SW480 (cell line): ENCODE measurements at regions not wholly inside any gene's neighbourhood (a gene's known extent, or its start where the extent isn't known, plus 50 kb on each side); places are given as distances from the start of the nearest gene placed in this dataset.

Experiments
- DNase-seq: peaks from one replicate; pipeline ENCODE4 v3.0.0-alpha.2; 2016; ENCODE audit warnings: low spot score

DNA sequence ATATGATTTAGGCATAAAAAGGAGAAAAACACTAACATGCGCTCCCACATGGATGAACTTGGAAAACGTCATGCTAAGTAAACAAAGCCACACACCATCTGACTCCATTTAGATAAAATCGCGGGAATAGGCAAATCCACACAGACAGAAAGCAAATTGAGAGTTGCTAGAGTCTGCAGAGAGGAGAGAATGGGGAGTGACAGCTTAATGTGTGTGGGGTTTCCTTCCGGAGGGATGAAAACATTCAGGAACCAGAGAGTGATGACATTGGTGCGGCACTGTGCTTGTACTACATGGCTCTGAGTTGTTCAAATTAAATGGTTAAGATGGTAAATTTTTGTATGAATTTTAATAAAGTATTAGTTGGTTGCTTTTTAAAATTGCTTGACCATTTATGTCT lies 482.9 kb upstream of the AKR1E2 start:
- DNase-seq = no peak

DNA sequence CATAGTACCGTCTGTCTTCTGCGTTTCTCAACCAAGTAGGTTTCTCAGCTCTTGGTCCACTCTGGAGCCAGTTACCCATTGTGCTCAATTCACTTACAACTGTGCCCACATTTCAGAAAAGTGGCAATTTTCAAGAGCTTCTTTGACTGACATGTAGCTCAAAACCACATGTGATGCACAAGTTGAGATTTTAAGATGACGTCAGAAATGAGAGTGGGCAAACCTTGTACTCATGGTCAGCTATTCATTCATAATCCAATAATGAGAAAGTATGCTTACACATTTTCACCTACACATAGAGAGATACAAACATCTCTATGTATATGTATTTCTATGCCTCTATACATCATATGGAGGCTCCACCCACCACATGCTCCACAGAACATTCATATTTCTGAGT lies 487.2 kb upstream of the AKR1E2 start:
- no peak for DNase-seq

DNA sequence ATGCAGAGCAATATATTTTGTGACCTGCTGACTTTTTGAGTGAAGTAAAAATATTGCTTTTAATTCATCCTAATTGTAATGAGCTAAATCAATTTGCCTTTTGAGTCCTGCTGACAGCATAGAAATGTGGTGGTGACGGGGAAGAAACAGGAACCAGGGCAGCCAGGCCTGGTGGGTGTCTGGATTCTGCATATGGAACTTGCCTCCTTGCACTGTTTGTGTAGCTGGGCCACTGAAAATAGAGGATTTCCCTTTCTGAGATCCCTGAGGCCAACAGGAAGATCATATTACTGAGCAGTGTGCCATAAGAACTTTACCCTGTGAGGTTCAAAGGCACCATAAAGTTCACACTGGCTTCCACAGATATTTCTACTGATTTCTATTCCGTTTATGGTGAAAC lies 488.4 kb upstream of the AKR1E2 start:
- DNase-seq = no peak

DNA sequence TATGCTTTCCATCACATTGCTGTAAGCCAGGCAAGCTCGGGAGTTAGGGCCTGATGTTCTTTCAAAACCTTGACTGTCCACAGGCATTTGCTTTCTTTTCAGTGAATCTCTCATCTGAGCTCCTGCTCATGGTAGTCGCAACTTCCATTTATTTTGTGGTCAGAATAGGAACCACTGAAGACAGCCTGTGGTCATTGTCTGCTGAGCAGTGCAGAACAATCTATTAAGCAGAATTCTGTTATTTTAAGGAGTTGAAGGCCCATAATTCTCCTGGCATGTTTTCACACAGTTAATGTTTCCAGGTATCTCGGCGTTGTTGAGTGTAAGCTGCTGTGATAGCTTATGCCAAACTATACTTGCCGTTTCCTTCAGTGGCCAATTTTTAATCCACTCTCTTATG lies 491.1 kb upstream of the AKR1E2 start:
- DNase-seq = no peak

DNA sequence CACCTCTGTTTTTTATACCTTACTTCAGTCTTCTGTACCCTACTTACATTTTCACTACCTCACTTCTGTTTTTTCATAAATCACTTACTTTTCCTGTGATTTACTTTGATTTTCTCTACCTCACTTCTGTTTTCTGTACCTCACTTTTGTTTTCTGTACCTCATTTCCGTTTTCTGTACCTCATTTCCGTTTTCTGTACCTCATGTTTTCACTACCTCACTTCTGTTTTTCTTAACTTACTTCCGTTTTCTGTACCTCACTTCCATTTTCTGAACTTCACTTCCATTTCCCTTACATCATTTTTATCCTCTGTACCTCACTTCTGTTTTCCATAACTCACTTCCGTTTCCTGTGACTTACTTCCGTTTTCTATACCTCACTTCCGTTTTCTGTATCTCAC lies 492.0 kb upstream of the AKR1E2 start:
- DNase-seq = no peak

DNA sequence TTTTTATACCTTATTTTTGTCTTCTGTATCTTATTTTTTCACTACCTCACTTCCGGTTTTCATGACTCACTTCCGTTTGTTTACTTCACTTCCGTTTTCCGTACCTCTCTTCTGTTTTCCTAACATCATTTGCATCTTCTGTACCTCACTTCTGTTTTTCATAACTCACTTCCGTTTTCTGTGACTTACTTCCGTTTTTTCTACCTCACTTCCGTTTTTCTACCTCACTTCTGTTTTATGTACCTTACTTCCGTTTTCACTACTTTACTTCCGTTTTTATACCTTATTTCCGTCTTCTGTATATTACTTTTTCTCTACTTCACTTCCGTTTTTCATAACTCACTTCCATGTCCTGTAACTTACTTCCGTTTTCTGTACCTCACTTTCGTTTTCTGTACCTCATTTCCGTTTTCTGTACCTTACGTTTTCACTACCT lies 492.5 kb upstream of the AKR1E2 start:
- no peak for DNase-seq

DNA sequence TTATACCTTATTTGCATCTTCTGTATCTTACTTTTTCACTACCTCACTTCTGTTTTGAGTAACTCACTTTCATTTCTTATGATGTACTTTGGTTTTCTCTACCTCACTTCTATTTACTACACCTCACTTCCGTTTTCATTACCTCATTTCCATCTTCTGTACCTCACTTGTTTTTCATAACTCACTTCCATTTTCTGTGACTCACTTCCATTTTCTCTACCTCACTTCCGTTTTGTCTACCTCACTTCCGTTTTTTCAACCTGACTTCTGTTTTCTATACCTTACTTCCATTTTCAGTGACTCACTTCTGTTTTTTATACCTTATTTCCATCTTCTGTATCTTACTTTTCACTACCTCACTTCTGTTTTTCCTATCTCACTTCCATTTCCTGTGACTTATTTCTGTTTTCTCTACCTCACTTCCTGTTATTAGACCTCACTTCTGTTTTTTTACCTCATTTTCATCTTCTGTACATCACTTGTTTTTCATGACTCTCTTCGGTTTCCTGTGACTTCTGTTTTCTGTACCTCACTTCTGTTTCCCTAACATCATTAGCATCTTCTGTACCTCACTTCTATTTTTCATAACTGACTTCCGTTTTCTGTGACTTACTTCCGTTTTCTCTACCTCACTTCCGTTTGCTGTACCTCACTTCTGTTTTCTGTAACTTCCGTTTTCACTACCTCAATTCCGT lies 493.1 kb upstream of the AKR1E2 start:
- no peak for DNase-seq

DNA sequence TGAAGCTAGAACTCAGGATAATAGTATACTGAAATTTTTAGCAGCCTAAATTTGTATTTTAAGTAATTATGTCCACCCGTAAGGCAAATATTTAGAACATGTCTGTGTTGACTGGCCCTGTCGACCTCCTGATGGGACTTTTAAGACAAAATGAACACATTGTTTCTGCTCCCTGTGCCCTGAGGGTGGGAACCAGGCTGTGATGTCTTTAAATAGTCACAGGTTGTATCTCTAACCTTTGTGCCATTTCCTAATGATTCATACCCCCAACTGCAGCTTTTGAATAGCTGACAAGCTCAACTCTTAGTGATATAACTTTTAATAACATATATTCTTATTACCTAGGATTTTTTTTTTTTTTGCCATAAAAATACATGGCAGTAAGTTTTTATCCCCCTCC lies 494.9 kb upstream of the AKR1E2 start:
- DNase-seq = peak; percentile 7

DNA sequence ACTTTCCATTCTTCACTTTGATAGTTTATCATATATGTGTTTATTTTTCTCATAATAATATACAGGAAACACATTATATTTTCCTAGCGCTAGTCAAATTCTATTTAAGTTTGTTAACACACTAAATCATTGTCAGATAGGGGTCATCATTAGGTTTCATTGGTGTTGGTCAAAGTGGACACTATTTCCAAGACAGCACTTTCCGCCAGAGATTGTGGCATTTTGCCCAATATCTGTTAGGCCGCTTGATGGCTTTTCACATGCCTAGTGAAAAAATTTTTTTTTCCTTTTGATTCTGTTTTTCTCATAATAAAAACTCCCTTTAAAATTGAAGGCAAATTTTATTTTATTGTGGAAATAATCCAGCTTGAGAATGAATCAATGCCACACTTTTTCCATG lies 495.4 kb upstream of the AKR1E2 start:
- DNase-seq = no peak

DNA sequence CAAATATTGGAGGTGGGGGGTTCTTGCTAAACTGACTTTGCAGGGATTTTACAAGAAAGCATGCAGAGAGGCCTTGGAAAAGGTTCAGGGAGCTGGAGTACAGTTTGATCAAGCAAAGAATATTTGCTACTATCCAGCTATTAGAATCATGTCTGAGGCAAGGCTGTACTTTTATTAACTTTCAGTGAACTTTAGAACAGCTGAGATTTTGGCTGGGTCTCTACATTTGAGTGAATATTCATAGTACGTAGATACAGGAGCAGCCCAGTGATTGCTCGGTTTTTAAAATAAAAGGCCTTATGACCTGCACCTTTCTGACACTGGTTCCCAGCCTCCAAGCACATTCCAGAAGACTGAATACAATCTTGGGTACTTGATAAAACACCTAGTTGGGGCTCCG lies 496.8 kb upstream of the AKR1E2 start:
- DNase-seq = no peak

DNA sequence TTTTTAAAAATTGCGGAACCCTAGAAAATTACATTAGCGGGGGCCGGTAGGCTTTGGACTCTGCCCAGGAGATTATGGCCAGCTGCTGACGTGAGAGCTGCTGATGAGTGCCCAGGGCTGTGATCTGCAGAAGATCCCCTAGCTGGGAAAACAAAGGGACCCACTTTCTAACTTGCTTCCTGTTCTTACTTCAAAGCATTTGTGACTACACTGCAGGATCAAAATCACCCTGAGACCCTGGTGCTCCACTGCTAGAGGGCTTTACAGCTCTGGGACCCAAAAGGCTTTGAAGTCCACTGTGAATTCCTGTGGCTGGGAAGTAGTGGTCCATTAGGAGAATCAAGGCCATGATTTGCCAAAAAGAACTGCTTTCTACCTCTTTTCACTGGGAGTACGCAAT lies 499.4 kb upstream of the AKR1E2 start:
- peak; percentile 46 for DNase-seq

DNA sequence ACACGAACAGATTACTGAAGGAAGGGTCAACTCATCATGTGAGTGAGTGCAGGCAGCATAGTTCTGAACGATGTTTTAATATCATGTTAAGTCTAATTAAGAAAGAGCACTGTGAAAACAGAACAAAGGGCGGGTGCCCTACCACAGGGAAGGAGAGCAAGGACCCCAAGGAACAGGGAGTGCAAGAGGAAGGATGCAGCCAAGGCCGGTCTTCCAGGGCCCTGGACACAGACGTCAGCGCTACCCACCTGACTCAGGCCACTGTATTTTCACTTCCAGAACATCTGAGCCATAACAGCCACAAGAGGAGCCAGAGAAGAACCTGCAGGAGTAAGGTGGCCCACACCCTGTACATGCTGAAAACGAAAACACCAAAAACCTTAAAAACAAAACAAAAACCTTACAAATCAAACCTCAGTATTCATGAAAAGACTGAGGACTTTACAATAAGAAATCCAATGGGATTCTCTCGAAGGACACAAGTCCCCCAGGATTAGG lies 506.1 kb upstream of the AKR1E2 start:
- DNase-seq = no peak

DNA sequence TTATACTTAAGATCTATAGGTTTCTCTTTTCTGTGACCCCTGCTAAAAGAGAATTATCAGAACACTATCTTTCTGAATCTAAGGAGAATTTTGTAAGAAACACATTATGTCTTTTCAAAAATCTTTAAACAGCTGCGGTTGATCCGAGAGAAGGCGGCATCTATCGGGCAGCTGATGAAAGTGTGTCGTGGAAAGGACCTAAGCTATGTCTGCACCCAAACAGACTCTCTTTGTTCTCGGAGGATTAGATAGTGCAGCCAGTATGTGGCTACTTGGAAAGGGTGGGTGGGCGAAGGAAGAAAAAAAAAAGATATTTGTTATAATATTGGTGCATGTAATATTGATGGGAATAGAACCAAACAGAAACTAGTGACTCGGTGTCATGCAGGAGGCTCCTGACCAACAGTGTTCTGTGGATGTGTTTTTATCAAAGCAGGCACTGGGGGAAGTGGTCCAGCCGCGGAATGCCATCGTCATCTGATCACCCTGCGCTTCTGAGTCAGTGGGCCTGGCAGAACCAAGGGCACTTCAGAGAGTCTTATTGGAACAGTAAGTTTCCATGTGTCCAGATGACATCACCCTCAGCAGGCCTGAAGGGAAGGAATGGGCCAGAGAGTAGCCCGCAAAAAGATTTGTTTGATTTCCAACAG lies 509.7 kb upstream of the AKR1E2 start:
- DNase-seq = no peak

DNA sequence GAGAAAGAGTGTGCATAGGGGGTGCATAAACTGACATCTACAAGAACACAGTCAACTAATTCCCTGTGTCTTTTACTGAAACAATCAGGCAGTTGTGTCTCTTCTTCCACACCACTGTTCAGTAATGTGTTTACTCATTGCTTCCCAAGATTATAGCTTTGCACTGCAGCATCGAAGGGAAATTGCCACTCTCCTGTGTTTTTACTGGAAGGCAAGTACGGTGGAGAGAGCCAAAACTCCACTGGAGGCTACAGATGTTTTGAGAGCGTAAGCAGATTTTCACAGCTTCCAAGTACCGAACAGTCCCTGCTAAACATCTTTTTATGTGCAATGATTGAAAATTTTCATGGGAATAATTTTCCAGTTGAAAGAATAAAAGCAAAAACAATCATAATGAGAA lies 510.5 kb upstream of the AKR1E2 start:
- no peak for DNase-seq

DNA sequence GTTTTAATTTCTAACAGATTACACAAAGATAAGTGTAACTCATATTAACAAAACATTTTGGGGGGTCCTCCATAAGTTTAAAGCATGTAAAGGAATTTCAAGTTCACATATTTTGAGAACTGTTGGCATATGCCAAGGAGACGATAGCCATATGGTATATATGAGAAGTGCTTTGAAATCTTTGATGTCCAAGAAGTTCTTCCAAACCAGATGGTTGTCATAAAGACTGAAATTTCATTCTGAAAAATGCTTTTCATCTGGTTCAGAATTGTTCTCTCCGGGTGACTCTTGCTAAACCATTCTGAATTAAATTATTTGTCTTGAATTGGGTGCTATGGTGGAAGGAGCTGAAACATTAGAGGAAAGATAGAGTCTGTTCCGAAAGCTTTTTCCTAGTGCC lies 513.0 kb upstream of the AKR1E2 start:
- DNase-seq = no peak

DNA sequence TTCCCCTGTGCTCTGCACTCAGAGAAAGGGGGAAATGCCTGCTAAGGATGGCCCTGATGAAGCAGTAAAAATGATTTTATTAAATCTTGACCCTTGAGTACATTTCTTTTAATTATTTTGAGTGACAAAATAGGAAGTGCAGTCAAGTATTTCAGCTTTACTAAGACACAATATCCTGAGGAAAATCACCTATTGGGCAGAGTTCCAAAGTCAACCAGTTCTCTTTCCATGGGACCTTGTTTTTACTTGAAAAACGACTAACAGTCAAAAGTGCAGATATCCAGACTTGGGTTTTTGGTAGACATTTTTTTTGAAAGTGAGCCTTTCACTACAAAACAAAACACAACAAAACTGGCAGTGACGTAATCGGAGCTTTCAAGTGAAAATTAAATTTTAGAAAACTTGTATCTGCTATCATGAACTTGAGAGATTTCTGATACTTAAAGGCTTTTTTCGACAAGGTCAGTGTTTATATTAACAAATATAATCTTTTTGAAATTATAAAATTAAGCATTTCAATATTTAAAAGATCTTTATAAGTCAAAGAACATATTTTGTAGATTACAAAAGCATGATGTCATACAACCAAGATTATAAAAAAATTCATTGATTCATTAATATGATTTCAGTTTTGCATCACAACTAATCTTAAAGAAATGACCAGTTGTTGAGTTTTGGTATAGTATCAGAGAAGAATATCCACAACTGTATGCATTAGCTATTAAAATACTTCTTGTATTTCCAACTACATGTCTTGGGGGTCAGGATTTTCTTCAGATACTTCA lies 513.8 kb upstream of the AKR1E2 start:
- DNase-seq = no peak

DNA sequence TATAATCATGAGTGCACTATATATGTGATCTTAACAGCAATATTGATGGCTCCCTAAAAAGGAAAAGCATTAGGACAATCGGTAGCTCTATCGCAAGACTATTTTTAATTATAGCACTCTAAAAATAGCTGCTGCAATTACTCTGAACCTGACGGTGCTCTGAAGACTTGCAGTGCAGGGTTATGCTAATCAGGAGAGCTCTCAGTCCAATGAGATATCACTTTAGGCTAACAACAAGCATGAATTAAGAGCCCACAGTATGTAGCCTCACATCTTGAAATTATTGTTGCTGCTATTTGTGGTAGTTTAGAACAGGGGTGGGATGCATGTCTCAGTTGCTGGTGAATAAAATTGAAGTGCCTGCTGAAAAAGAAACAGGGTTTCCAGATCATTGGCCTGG lies 515.8 kb upstream of the AKR1E2 start:
- no peak for DNase-seq

DNA sequence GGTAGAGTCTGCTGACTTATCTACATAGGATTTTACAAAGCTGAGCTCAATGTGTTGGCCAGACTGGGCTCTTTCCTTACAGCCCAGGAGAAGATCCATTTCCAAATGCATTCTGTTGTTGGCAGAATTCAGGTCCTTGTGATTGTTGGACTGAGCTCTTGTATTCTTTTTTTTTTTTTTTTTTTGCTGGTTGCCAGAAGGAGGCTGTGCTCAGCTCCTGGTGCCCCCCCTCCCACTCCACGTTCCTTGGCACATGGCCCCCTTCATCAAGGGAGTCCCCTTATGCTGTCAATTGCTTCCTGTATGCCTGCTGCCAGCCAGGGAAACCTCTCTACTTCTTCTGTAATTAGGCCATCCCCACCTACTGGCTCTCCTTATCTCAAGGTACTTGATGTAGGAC lies 518.1 kb upstream of the AKR1E2 start:
- DNase-seq = no peak

DNA sequence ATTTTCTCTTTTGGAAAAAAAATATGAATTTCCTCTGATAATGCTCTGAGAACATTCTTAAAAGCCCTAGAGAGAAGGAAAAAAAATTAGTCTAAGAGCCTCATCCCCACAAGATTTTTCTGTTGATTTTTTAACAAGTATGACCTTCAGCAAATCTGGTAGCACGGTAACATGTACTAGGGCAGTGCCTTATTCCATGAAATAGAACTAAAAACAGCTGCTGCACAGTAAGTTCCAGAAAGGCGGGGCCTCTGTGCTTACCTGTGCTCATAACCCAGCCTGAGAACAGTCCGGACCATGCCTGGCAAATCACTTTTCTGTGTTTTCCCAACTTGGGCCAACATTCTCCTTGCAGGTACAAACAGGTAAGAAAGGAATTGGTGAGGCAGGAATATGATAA lies 519.1 kb upstream of the AKR1E2 start:
- DNase-seq = no peak

DNA sequence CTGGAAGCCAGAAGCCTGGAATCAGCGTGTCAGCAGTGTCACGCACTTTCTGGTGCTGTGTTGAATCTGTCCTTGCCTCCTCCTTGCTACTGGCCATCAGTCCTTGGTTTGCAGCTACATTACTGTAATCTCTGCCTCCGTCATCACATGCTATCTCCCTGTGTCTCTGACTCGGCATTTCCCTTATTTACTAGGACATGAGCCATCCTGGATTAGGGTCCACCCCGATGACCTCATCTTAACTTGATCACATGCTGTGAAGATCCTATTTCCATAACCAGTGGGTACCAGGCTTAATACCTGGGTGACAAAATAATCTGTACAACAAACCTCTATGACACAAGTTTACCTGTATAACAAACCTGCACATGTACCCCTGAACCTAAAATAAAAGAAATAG lies 518.0 kb upstream of the KLF6 start:
- DNase-seq = no peak

DNA sequence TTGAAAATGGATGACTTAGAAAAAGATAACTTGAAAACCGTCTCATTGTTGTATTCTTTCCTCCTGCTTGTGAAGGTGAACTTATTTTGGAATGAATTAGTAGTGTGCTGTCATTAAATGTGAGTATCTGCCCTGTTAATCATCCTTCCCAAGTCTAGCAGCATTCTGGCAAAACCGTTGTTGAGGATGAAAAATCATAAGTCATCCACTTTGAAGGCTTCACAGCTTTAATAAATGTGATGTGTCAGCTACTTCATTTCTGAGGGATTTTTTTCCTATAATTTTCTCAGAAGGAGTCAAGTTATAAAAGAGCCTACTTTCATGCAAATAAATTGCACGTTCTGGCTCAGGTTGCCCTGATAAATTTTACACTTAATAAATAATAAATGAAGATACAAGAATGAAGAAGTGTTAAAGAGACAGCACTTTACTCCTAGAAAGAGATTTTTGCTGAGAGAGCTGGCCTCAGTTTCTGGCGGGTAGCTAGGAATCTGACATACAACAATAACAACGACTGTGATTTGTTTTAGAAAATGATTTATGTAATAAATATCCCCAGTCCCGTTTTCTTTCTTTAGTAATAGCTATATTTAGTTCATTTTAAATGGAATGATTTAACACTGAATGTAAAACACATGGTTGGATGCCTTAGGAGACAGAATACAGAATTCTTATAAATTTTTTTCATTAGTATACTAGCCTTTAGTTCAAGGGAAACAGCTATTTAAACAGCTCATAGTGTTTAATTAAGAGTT lies 516.5 kb upstream of the KLF6 start:
- no peak for DNase-seq

DNA sequence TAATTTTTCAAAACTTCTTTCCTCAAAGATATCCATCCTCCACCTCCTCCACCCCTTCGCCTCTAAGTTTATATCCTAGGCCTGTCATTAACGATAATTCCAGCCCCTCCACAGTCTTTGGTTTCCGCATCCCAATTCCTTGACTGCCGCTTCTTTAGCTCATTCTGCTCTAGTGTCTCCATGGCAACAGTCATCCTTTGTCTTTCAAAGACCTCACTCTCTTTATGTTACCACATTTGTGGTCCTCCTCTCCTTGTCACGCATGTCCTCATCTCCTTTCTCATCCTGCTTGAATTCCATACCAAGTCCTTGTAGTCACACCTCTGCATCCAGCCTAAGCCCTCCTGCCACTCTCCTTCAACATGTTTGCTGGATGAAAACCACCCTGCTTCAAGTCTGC lies 511.2 kb upstream of the KLF6 start:
- no peak for DNase-seq
